HG02870 (cell line): ENCODE measurements at regions not wholly inside any gene's neighbourhood (a gene's known extent, or its start where the extent isn't known, plus 50 kb on each side); places are given as distances from the start of the nearest gene placed in this dataset.
"Not testable (repeated sequence)": the region's sequence is repeated elsewhere in the genome, so short reads cannot be mapped to it uniquely, and the experiment has no call there.

ENCODE experiments used
- ATAC-seq: cut with Tn5 transposase; IDR thresholded peaks from one replicate; pipeline ENCODE4 v1.9.1; 2021; ENCODE audit warnings: mild to moderate bottlenecking, moderate library complexity; ENCODE audit not compliant: unreplicated experiment

- ATAC-seq: peak; percentile 18
Observed at GRCh38 chr13:79190932-79191331, 215.1 kb downstream of the RBM26 start.

GRCh38 chr13:79187917-79188690 is 218.0 kb downstream of the RBM26 start:
- no peak for ATAC-seq

GRCh38 chr13:79185580-79185979 is 220.5 kb downstream of the RBM26 start:
- ATAC-seq: no peak

GRCh38 chr13:79183231-79183630 is 222.8 kb downstream of the RBM26 start:
- no peak for ATAC-seq

- not testable (repeated sequence) for ATAC-seq
Observed at GRCh38 chr13:79173691-79174090, 232.4 kb downstream of the RBM26 start.

- not testable (repeated sequence) for ATAC-seq
Observed at GRCh38 chr13:79172924-79173323, 233.1 kb downstream of the RBM26 start.

GRCh38 chr13:79171141-79172061 is 234.7 kb downstream of the RBM26 start:
- no peak for ATAC-seq

GRCh38 chr13:79160818-79161217 is 245.2 kb downstream of the RBM26 start:
- ATAC-seq: no peak

GRCh38 chr13:79155883-79156282 is 250.2 kb downstream of the RBM26 start:
- no peak for ATAC-seq

GRCh38 chr13:79149210-79149609 is 256.8 kb downstream of the RBM26 start:
- ATAC-seq: no peak

- no peak for ATAC-seq
Observed at GRCh38 chr13:79141082-79141481, 265.0 kb downstream of the RBM26 start.

GRCh38 chr13:79128158-79128557 is 277.9 kb downstream of the RBM26 start:
- no peak for ATAC-seq

- no peak for ATAC-seq
Observed at GRCh38 chr13:79126706-79127105, 279.3 kb downstream of the RBM26 start.

GRCh38 chr13:79124183-79124582 is 281.9 kb downstream of the RBM26 start:
- ATAC-seq: no peak

GRCh38 chr13:79121286-79121685 is 284.8 kb downstream of the RBM26 start:
- ATAC-seq: no peak

GRCh38 chr13:79119578-79120107 is 286.4 kb downstream of the RBM26 start:
- ATAC-seq: no peak

- ATAC-seq: no peak
Observed at GRCh38 chr13:79112016-79112415, 294.0 kb downstream of the RBM26 start.

GRCh38 chr13:79108914-79109643 is 297.0 kb downstream of the RBM26 start:
- ATAC-seq: peak; percentile 56

- ATAC-seq: no peak
Observed at GRCh38 chr13:79098596-79098995, 307.5 kb downstream of the RBM26 start.

GRCh38 chr13:79097201-79097600 is 308.9 kb downstream of the RBM26 start:
- ATAC-seq: no peak

GRCh38 chr13:79096099-79096498 is 310.0 kb downstream of the RBM26 start:
- ATAC-seq: no peak
